ENCODE measurements at regions not wholly inside any gene's neighbourhood (a gene's known extent, or its start where the extent isn't known, plus 50 kb on each side); places are given as distances from the start of the nearest gene placed in this dataset.
"Not testable (repeated sequence)": the region's sequence is repeated elsewhere in the genome, so short reads cannot be mapped to it uniquely, and the experiment has no call there.

GRCh38 chr4:158313566-158313965 lies 103.3 kb downstream of the TMEM144 start:
- DNase-seq, result no peak

DNA sequence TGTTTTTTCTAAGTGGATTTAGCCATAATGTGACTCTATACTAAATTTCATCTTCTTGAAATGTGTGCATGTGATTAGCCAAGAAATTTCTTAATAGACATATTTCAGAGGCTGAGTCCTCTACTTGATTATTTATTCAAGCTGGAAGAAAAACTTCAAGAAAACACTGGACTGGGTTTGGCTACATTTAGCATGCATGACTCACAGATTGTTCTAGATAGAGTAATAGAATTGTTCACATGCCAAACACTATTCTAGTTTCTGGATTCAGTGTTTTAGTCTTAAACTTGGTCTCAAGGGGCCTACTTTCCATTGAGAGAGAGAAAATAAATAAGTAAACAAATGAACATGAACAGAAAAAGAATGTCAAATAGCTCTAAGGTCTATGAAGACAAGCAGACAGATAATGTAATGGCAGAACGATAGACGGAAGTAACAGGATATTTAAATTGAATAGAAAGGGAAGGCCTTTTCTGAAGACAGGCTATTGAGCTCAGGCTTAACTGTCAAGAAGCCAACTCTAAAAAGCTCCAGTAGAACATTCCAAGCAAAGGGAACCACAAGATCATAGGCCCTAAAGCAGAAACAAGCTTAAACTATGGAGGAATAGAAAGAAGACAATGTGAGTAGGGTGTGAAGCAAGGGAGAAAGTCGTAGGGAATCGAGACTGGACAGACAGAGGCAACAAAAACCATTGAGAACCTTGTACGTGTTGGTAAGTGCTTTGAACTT lies 104.6 kb downstream of the TMEM144 start:
- no peak for DNase-seq

- no peak for DNase-seq
Observed at GRCh38 chr4:158315706-158316105, 105.4 kb downstream of the TMEM144 start.

GRCh38 chr4:158316264-158316663 lies 106.0 kb downstream of the TMEM144 start:
- no peak for DNase-seq

GRCh38 chr4:158319880-158320279 lies 109.6 kb downstream of the TMEM144 start:
- no peak for DNase-seq

GRCh38 chr4:158322109-158322508 lies 111.8 kb downstream of the TMEM144 start:
- DNase-seq, result no peak

DNA sequence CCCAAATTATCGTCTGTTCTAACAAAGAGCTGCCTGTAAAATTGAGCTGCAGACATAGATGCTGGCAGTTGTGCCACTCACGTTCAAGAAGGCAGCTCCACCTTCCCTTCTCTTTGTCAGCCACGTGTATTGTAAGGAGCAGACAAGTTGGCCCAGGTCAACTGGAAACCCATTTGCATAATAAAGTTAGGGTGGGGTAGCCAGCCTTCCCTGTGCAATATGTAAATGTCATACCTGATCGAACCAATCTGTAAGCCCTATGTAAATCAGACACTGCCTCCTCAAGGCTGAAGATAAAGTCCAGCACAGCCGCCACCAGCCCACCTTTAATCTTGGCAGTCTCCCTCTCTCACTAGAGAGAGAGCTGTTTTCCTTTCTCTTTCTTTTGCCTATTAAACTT lies 117.2 kb downstream of the TMEM144 start:
- no peak for DNase-seq

DNA sequence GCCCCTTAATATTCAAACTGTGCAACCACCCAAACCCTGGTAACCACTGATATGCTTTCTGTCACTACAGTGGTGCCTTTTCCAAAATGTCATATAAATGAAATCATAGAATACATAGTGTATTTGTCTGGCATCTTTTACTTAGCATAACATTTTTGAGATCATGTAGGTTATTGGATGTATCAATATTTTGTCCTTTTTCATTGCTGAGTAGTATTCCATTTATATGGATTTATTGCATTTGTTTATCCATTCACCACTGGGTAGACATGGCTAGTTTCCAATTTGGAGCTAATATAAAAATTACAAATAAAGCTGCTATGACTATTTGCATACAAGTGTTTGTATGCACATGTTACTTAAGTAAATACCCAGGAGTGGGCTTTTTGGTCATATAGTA lies 121.6 kb downstream of the TMEM144 start:
- DNase-seq, result no peak

GRCh38 chr4:158333820-158334219 lies 123.5 kb downstream of the TMEM144 start:
- no peak for DNase-seq

- no peak for DNase-seq
Observed at GRCh38 chr4:158341896-158342295, 131.6 kb downstream of the TMEM144 start.

DNA sequence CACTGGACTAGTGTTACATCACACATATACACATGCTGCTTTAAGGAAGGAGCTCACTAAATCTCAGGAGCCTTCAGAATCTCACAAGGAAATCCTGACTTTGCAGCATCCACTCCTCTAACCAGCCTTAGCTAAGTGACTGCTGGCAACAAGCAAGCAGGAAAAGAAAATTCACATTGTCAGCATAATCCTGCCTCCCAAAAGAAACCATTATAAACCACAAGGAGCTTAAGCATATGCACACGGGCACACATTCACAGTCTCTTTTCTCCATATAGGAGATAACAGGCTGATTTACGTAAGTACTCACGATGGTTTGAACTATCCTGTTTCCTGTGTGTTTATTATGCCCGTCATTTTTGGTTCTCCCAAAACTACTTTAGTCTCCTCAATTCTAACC lies 136.3 kb downstream of the TMEM144 start:
- no peak for DNase-seq

GRCh38 chr4:158347556-158347955 lies 137.3 kb downstream of the TMEM144 start:
- no peak for DNase-seq

GRCh38 chr4:158350161-158350560 lies 139.9 kb downstream of the TMEM144 start:
- DNase-seq, result no peak

- no peak for DNase-seq
Observed at GRCh38 chr4:158353541-158354304, 143.4 kb downstream of the TMEM144 start.

DNA sequence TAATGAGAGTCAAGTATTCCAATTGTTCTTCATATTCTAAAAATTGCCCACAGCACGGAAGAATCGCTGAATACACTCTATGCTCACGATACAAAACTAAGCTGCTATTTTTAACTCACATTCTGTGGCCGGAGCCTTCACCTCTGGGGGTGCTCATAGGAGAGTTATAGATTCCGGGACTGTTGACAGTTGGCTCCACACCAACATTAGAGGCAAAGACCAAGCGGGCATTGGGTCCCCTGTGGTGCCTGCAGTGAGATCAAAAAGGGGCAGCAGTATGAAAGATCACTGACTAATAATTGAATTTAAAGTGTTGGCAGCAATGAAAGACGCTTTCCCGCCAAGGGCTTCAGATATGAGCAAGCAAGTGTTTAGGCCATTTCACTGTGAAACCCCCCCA lies 146.0 kb downstream of the TMEM144 start:
- no peak for DNase-seq

- DNase-seq, result not testable (repeated sequence)
Observed at GRCh38 chr4:158367932-158368441, 153.7 kb upstream of the RXFP1 start.

GRCh38 chr4:158371158-158371557 lies 150.5 kb upstream of the RXFP1 start:
- no peak for DNase-seq

- no peak for DNase-seq
Observed at GRCh38 chr4:158374318-158374717, 147.4 kb upstream of the RXFP1 start.

DNA sequence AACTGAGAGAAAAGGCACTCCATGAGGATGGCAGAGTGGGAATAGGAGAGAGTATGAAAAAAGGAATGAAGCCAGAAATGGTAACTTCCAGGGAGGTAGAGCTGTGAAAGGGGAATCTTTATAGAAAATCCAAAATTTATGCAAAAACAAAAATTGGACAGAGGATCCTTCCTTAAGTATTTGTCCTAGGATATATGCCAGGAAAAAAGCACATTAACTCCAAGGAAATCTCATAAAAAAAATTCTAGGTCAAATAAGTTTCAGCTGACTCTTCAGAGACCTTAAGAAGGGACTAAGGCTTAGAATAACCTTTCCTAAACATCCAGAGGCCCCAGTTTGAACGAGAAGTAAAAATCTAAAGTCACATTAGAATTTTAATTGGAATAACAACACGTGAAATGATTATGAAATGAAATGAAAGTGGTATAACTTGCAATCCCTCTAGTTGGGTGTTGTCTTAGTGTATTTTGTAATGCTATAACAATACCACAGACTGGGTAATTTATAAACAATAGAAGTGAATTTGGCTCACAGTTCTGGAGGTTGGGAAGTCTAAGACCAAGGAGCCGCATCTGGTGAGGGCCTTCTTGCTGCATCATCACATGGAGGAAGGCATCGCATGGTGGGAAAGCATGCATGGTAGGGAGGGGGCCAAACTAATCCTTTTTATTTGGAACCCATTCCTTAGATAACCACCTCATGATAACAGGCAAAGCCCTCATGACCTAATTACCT lies 145.4 kb upstream of the RXFP1 start:
- DNase-seq, result no peak

DNA sequence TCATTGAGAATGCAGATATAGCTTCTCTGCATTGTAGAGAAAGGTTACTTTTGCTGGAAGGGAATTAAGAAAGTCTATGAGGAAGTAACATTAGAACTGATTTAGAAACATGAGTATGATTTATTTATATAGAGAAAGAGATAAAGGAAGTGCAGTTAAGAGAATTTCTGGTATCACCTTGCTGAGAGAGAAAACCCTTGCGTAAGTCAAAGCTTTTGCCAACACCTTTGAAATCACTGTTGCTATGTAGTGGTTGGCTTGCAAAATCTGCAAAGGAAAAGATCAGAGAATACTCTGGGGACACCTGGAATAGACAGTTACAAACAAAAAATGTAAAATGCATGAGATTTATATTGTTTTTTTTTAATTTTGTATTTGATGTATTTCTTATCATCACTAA lies 137.3 kb upstream of the RXFP1 start:
- no peak for DNase-seq

DNA sequence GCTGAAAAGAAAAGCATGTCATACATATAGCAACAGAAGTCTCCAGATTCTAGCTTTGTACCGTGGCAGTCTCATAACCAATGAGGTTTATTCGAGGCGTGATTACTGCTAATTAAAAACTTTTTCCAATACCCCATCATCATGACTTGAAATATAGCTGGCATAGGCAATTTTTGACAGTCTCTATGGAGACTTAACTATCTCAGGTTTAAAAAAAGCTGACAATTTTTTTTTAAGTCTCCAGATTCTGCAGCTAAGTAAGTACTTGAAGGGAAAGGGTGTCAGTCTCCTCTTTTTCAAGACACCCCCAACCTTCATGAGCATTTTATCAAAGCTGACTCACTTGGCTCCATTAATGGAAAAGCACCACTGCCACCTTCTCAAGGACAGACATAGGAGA lies 126.3 kb upstream of the RXFP1 start:
- no peak for DNase-seq

GRCh38 chr4:158395889-158396288 lies 125.8 kb upstream of the RXFP1 start:
- DNase-seq, result no peak

DNA sequence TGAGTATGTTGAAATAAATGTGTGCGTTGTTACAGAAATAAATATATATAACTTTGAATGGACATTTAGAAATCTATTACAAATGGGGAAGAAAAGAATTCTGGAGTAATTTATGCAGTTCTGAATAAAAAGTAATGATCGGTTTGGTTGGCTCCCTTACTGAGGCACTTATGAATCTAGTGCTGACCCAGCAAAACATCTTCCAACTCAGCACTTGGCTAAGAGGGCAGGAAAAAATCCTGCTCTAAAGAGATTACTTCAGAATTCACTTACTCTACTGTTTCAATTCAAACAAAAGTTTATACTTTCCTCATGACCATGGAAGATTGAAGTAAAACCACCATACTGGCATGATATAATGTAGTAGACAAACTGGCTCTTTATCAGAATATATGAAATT lies 123.9 kb upstream of the RXFP1 start:
- DNase-seq, result no peak

GRCh38 chr4:158407961-158408360 lies 113.7 kb upstream of the RXFP1 start:
- DNase-seq, result not testable (repeated sequence)
